GM19239 (cell line): ENCODE measurements at regions not wholly inside any gene's neighbourhood (a gene's known extent, or its start where the extent isn't known, plus 50 kb on each side); places are given as distances from the start of the nearest gene placed in this dataset.
"Not testable (repeated sequence)": the region's sequence is repeated elsewhere in the genome, so short reads cannot be mapped to it uniquely, and the experiment has no call there.

ENCODE experiments used
- DNase-seq: peaks from one replicate; pipeline ENCODE4 v3.0.0; 2011; ENCODE audit warnings: low spot score; ENCODE audit not compliant: insufficient read length
- FAIRE-seq: peaks from 2 replicates; lab custom pipeline; 2011; peaks lifted over from hg19 to GRCh38; lab: Jason Lieb, UNC

GRCh38 chr13:97770231-97770630, 183.2 kb upstream of the IPO5 start:
- DNase-seq, FAIRE-seq: not testable (repeated sequence)

GRCh38 chr13:97772466-97772865, 181.0 kb upstream of the IPO5 start:
- FAIRE-seq, DNase-seq: not testable (repeated sequence)

- DNase-seq, FAIRE-seq: not testable (repeated sequence)
Observed at GRCh38 chr13:97774391-97775100, 178.9 kb upstream of the IPO5 start.

GRCh38 chr13:97780486-97780885, 173.0 kb upstream of the IPO5 start:
- FAIRE-seq (no peak), DNase-seq (no peak)

GRCh38 chr13:97781891-97782305, 171.6 kb upstream of the IPO5 start:
- no peak for FAIRE-seq
- no peak for DNase-seq

GRCh38 chr13:97786510-97786909, 167.0 kb upstream of the IPO5 start:
- DNase-seq = no peak
- FAIRE-seq = no peak

- FAIRE-seq = no peak
- DNase-seq = no peak
Observed at GRCh38 chr13:97797553-97797952, 155.9 kb upstream of the IPO5 start.

- FAIRE-seq = no peak
- DNase-seq = no peak
Observed at GRCh38 chr13:97798171-97798821, 155.2 kb upstream of the IPO5 start.

GRCh38 chr13:97798836-97799235, 154.6 kb upstream of the IPO5 start:
- DNase-seq (no peak), FAIRE-seq (no peak)

- no peak for FAIRE-seq
Observed at GRCh38 chr13:97802213-97802612, 151.3 kb upstream of the IPO5 start.

GRCh38 chr13:97809576-97809975, 143.9 kb upstream of the IPO5 start:
- DNase-seq (no peak), FAIRE-seq (no peak)

More at GRCh38 chr13:97802213-97802612, 151.3 kb upstream of the IPO5 start:
- no peak for DNase-seq

GRCh38 chr13:97810152-97810551, 143.3 kb upstream of the IPO5 start:
- FAIRE-seq (peak; percentile 31), DNase-seq (no peak)

GRCh38 chr13:97822377-97822776, 131.1 kb upstream of the IPO5 start:
- no peak for DNase-seq
- no peak for FAIRE-seq

GRCh38 chr13:97826421-97827012, 127.0 kb upstream of the IPO5 start:
- FAIRE-seq (no peak), DNase-seq (no peak)

- DNase-seq = no peak
- no peak for FAIRE-seq
Observed at GRCh38 chr13:97834250-97834649, 119.2 kb upstream of the IPO5 start.

- no peak for DNase-seq
- FAIRE-seq = no peak
Observed at GRCh38 chr13:97843189-97843588, 110.3 kb upstream of the IPO5 start.

- DNase-seq (no peak), FAIRE-seq (no peak)
Observed at GRCh38 chr13:97844151-97844550, 109.3 kb upstream of the IPO5 start.

GRCh38 chr13:97848886-97849285, 104.6 kb upstream of the IPO5 start:
- DNase-seq = no peak
- FAIRE-seq = no peak

- FAIRE-seq = peak; percentile 58
- peak; percentile 10 for DNase-seq
Observed at GRCh38 chr13:97849305-97849704, 104.2 kb upstream of the IPO5 start.

- DNase-seq = no peak
- no peak for FAIRE-seq
Observed at GRCh38 chr13:97851269-97851668, 102.2 kb upstream of the IPO5 start.

GRCh38 chr13:97852181-97852874, 101.1 kb upstream of the IPO5 start:
- no peak for DNase-seq
- no peak for FAIRE-seq
